Neural cell (in vitro differentiated cells): ENCODE measurements at regions not wholly inside any gene's neighbourhood (a gene's known extent, or its start where the extent isn't known, plus 50 kb on each side); places are given as distances from the start of the nearest gene placed in this dataset.

Experiments used
- POLR2AphosphoS5 ChIP-seq: IDR thresholded peaks from 2 replicates; pipeline ENCODE4 v1.6.1; 2012
- RAD21 ChIP-seq: fragments of 450-650 bp; conservative IDR thresholded peaks from 2 replicates; pipeline ENCODE4 v1.6.1; 2014; ENCODE audit warnings: antibody characterized with exemption, mild to moderate bottlenecking, moderate library complexity
- TF ChIP-seq, protein P1 (sequence below): fragments of 450-650 bp; IDR thresholded peaks from 2 replicates; pipeline ENCODE4 v1.5.1; 2014; ENCODE audit warnings: antibody characterized with exemption, mild to moderate bottlenecking, moderate library complexity; ENCODE audit not compliant: poor library complexity, severe bottlenecking

DNA sequence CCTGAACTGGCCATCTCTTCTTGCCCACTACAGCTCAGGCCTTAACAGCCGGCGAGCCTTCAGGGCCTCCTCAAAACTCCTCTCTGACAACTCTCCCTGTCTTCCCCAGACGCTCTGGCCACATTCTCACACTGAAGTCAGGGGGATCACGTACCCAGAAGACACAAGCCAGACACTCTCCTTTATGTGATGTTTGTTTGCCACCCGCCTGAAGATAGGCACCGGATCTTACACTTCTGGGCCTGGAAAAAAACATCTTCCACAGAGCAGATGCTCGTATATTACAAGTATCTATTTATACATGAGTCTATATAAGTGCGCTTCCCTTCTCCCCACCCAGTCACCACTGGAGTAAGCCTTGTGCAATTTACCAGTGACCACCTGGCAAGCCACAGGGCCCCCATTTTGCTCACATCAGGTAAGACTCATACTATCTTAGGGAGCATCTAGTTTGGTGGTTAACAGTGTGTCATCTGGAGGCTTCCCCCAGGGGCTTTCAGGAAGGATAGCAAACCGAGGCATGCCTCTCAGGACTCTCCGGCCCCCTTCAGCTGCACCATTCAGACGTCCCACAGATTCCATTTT, 349.4 kb downstream of the SOX9 start:
- TF ChIP-seq, protein P1, sequence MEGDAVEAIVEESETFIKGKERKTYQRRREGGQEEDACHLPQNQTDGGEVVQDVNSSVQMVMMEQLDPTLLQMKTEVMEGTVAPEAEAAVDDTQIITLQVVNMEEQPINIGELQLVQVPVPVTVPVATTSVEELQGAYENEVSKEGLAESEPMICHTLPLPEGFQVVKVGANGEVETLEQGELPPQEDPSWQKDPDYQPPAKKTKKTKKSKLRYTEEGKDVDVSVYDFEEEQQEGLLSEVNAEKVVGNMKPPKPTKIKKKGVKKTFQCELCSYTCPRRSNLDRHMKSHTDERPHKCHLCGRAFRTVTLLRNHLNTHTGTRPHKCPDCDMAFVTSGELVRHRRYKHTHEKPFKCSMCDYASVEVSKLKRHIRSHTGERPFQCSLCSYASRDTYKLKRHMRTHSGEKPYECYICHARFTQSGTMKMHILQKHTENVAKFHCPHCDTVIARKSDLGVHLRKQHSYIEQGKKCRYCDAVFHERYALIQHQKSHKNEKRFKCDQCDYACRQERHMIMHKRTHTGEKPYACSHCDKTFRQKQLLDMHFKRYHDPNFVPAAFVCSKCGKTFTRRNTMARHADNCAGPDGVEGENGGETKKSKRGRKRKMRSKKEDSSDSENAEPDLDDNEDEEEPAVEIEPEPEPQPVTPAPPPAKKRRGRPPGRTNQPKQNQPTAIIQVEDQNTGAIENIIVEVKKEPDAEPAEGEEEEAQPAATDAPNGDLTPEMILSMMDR: no peak
- TF ChIP-seq POLR2AphosphoS5: no peak
- TF ChIP-seq RAD21: no peak
